H9 (cell line): ENCODE measurements at regions not wholly inside any gene's neighbourhood (a gene's known extent, or its start where the extent isn't known, plus 50 kb on each side); places are given as distances from the start of the nearest gene placed in this dataset.

Source experiments
- DNase-seq: peaks from one replicate; pipeline ENCODE4 v3.0.0-alpha.2; 2017
- H2AFZ ChIP-seq: one replicate; pipeline ENCODE4 v1.6.1; 2013; ENCODE audit warnings: mild to moderate bottlenecking, low read length, control low read depth, moderate library complexity
- H2AK5ac ChIP-seq: 2 replicates; pipeline ENCODE4 v1.6.1; 2013; ENCODE audit warnings: low read length, control low read depth, mixed read lengths; ENCODE audit not compliant: insufficient read length
- H2BK120ac ChIP-seq: one replicate; pipeline ENCODE4 v1.6.1; 2013; ENCODE audit warnings: low read depth, mild to moderate bottlenecking, low read length, control low read depth, inconsistent platforms; ENCODE audit not compliant: poor library complexity, severe bottlenecking
- H2BK12ac ChIP-seq: 2 replicates; pipeline ENCODE4 v1.6.1; 2013; ENCODE audit warnings: low read length, control low read depth, mixed read lengths, low read depth; ENCODE audit not compliant: insufficient read length
- H2BK15ac ChIP-seq: 2 replicates; pipeline ENCODE4 v1.6.1; 2013; ENCODE audit warnings: low read depth, low read length, control low read depth
- H2BK20ac ChIP-seq: one replicate; pipeline ENCODE4 v1.6.1; 2013; ENCODE audit warnings: low read depth, mild to moderate bottlenecking, low read length, control low read depth, inconsistent platforms; ENCODE audit not compliant: poor library complexity, severe bottlenecking
- H2BK5ac ChIP-seq: 2 replicates; pipeline ENCODE4 v1.6.1; 2013; ENCODE audit warnings: low read length, control low read depth, mixed read lengths; ENCODE audit not compliant: insufficient read length
- H3K14ac ChIP-seq: 2 replicates; pipeline ENCODE4 v1.6.1; 2013; ENCODE audit warnings: low read length, control low read depth; ENCODE audit not compliant: insufficient read depth
- H3K18ac ChIP-seq: 2 replicates; pipeline ENCODE4 v1.6.1; 2013; ENCODE audit warnings: low read depth, mild to moderate bottlenecking, mixed read lengths, low read length, control low read depth; ENCODE audit not compliant: insufficient read length
- H3K23ac ChIP-seq: 2 replicates; pipeline ENCODE4 v1.6.1; 2013; ENCODE audit warnings: low read length, control low read depth, mixed read lengths, low read depth; ENCODE audit not compliant: insufficient read length
- H3K23me2 ChIP-seq: 2 replicates; pipeline ENCODE4 v1.6.1; 2013; ENCODE audit warnings: low read depth, mild to moderate bottlenecking, mixed read lengths, low read length, control low read depth; ENCODE audit not compliant: insufficient read length, poor library complexity, severe bottlenecking
- H3K27ac ChIP-seq: 2 replicates; pipeline ENCODE4 v1.5.1; 2013; ENCODE audit warnings: low read length, control low read depth, mixed read lengths, low read depth; ENCODE audit not compliant: insufficient read length
- H3K27me3 ChIP-seq: 2 replicates; pipeline ENCODE4 v1.6.1; 2013; ENCODE audit warnings: low read length, control low read depth, inconsistent platforms; ENCODE audit not compliant: insufficient read depth
- H3K4ac ChIP-seq: 2 replicates; pipeline ENCODE4 v1.6.1; 2013; ENCODE audit warnings: low read depth, mild to moderate bottlenecking, control low read depth, inconsistent platforms, low read length, moderate library complexity
- H3K4me1 ChIP-seq: 2 replicates; pipeline ENCODE4 v1.6.1; 2013; ENCODE audit warnings: low read length, control low read depth, inconsistent platforms; ENCODE audit not compliant: insufficient read depth
- H3K4me2 ChIP-seq: 2 replicates; pipeline ENCODE4 v1.6.1; 2013; ENCODE audit warnings: low read length, control low read depth, mixed read lengths; ENCODE audit not compliant: insufficient read length, insufficient read depth
- H3K56ac ChIP-seq: 2 replicates; pipeline ENCODE4 v1.6.1; 2013; ENCODE audit warnings: low read depth, mild to moderate bottlenecking, mixed read lengths, low read length, control low read depth; ENCODE audit not compliant: insufficient read length
- H3K79me1 ChIP-seq: 2 replicates; pipeline ENCODE4 v1.6.1; 2013; ENCODE audit warnings: low read depth, mild to moderate bottlenecking, moderate library complexity, low read length, control low read depth, inconsistent platforms; ENCODE audit not compliant: insufficient read depth, poor library complexity, severe bottlenecking
- H3K79me2 ChIP-seq: 2 replicates; pipeline ENCODE4 v1.6.1; 2013; ENCODE audit warnings: low read length, control low read depth, inconsistent platforms; ENCODE audit not compliant: insufficient read depth
- H3K9ac ChIP-seq: 2 replicates; pipeline ENCODE4 v1.6.1; 2013; ENCODE audit warnings: low read length, control low read depth, mixed read lengths; ENCODE audit not compliant: insufficient read length; ENCODE audit errors: extremely low read depth
- H3K9me3 ChIP-seq: one replicate; pipeline ENCODE4 v1.6.1; 2013; ENCODE audit warnings: low read depth, low read length, inconsistent platforms; ENCODE audit not compliant: control insufficient read depth
- H3T11ph ChIP-seq: one replicate; pipeline ENCODE4 v1.6.1; 2013; ENCODE audit warnings: mild to moderate bottlenecking, low read length, control low read depth, inconsistent platforms
- H4K20me1 ChIP-seq: one replicate; pipeline ENCODE4 v1.6.1; 2013; ENCODE audit not compliant: control insufficient read depth, insufficient read length, insufficient read depth
- H4K5ac ChIP-seq: 2 replicates; pipeline ENCODE4 v1.6.1; 2013; ENCODE audit warnings: low read depth, mild to moderate bottlenecking, mixed read lengths, low read length, control low read depth; ENCODE audit not compliant: insufficient read length
- H4K8ac ChIP-seq: replicated peaks from 2 replicates; pipeline ENCODE4 v1.6.1; 2013; ENCODE audit warnings: low read length, control low read depth, mixed read lengths, low read depth; ENCODE audit not compliant: insufficient read length
- H4K91ac ChIP-seq: 2 replicates; pipeline ENCODE4 v1.6.1; 2013; ENCODE audit warnings: low read depth, mild to moderate bottlenecking, moderate library complexity, mixed read lengths, low read length, control low read depth; ENCODE audit not compliant: insufficient read length
- H3K27ac Mint-ChIP-seq, 3 experiments: 2 replicates in 2 of 3; 3 replicates in 1 of 3; pipeline ENCODE4 v1.8.0; 2020 to 2021; ENCODE audit warnings: mixed read lengths in 3 of 3, mild to moderate bottlenecking in 1 of 3, moderate library complexity in 1 of 3
- H3K27me3 Mint-ChIP-seq: 2 replicates; pipeline ENCODE4 v1.8.0; 2021; ENCODE audit warnings: low read depth, mild to moderate bottlenecking, moderate library complexity, mixed read lengths
- H3K36me3 Mint-ChIP-seq, 3 experiments: 2 replicates in 2 of 3; 3 replicates in 1 of 3; pipeline ENCODE4 v1.8.0; 2020 to 2021; ENCODE audit warnings: low read depth in 3 of 3, mixed read lengths in 3 of 3; ENCODE audit not compliant: insufficient read depth in 1 of 3
- H3K4me1 Mint-ChIP-seq, 2 experiments: 2 replicates each; pipeline ENCODE4 v1.8.0; 2020; ENCODE audit warnings: mixed read lengths in 2 of 2
- H3K4me3 Mint-ChIP-seq, 2 experiments: 2 replicates in 1 of 2; 3 replicates in 1 of 2; pipeline ENCODE4 v1.8.0; 2020 to 2021; ENCODE audit warnings: mild to moderate bottlenecking in 2 of 2, mixed read lengths in 2 of 2, moderate library complexity in 1 of 2
- H3K9me3 Mint-ChIP-seq, 2 experiments: 2 replicates in 1 of 2; 3 replicates in 1 of 2; pipeline ENCODE4 v1.8.0; 2020; ENCODE audit warnings: mild to moderate bottlenecking in 2 of 2, mixed read lengths in 2 of 2, moderate library complexity in 1 of 2
- TF ChIP-seq, protein P1 (sequence below): fragments of 200-600 bp; sonication (generic); conservative IDR thresholded peaks from 3 replicates; pipeline ENCODE4 v1.8.0; 2021; ENCODE audit warnings: antibody characterized with exemption, mild to moderate bottlenecking

DNA sequence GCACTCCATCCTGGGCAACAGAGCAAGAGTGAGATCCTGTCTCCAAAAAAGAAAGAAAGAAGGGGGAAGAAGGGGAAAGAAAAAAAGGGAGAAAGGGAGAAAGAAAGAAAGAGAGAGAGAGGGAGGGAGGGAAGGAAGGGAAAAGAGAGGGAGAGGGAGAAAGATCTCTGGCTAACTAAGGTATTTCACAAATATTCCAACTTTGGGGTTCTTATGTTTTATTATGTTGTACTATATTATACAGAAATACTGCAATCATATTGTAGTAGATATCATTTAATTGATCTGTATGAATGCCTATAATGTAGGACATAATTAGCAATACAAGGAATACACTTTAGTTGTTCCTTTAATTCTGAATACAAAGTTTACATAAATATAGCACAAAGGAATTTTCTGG is 70.1 kb upstream of the STAM2 start:
- no peaks in the 10 kb centered on the region for H3K79me2 ChIP-seq
- no peak overlapping the region for H2AK5ac ChIP-seq
- H3K4me2 ChIP-seq, result no peak overlapping the region
- Mint-ChIP-seq H3K9me3 (peaks cover under 1 to 6% of the 10 kb centered on the region in 2 experiments; a peak in 4 of 5 replicates), H3K4me3 (no peak overlapping the region), H3K36me3 (peaks cover 0 to under 1% (median 0%) of the 10 kb centered on the region in 3 experiments; a peak in 1 of 7 replicates), H3K27ac (no peak overlapping the region; a peak in 2 of 7 replicates), H3K27me3 (peaks cover 4% of the 10 kb centered on the region; the same call in 1 of the 2 replicates), H3K4me1 (peaks cover 3 to 6% of the 10 kb centered on the region in 2 experiments)
- no peak overlapping the region for H4K5ac ChIP-seq
- TF ChIP-seq, protein P1, sequence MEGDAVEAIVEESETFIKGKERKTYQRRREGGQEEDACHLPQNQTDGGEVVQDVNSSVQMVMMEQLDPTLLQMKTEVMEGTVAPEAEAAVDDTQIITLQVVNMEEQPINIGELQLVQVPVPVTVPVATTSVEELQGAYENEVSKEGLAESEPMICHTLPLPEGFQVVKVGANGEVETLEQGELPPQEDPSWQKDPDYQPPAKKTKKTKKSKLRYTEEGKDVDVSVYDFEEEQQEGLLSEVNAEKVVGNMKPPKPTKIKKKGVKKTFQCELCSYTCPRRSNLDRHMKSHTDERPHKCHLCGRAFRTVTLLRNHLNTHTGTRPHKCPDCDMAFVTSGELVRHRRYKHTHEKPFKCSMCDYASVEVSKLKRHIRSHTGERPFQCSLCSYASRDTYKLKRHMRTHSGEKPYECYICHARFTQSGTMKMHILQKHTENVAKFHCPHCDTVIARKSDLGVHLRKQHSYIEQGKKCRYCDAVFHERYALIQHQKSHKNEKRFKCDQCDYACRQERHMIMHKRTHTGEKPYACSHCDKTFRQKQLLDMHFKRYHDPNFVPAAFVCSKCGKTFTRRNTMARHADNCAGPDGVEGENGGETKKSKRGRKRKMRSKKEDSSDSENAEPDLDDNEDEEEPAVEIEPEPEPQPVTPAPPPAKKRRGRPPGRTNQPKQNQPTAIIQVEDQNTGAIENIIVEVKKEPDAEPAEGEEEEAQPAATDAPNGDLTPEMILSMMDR, result no peak
- H3K14ac ChIP-seq, result no peak overlapping the region
- H4K8ac ChIP-seq, result no peak overlapping the region
- H3K9me3 ChIP-seq, result no peaks in the 10 kb centered on the region
- no peak overlapping the region for H4K91ac ChIP-seq
- H3K27ac ChIP-seq, result no peak overlapping the region
- no peak overlapping the region for H3K56ac ChIP-seq
- H3K23me2 ChIP-seq, result no peaks in the 10 kb centered on the region
- H2BK5ac ChIP-seq, result no peak overlapping the region
- H3K4me1 ChIP-seq, result no peaks in the 10 kb centered on the region
- no peaks in the 10 kb centered on the region for H3K27me3 ChIP-seq
- H3K18ac ChIP-seq, result no peak overlapping the region
- no peak overlapping the region for H2BK15ac ChIP-seq
- no peak overlapping the region for H3K23ac ChIP-seq
- H3K4ac ChIP-seq, result no peak overlapping the region
- no peak overlapping the region for H2AFZ ChIP-seq
- H3K9ac ChIP-seq, result no peak overlapping the region
- no peak overlapping the region for H2BK20ac ChIP-seq
- no peak overlapping the region for H2BK12ac ChIP-seq
- H4K20me1 ChIP-seq, result no peaks in the 10 kb centered on the region
- no peaks in the 10 kb centered on the region for H3K79me1 ChIP-seq
- no peak overlapping the region for H2BK120ac ChIP-seq
- DNase-seq, result no peak
- no peak overlapping the region for H3T11ph ChIP-seq
